T-helper 1 cell treated with Interleukin-12 subunit alpha and Interleukin-12 subunit beta and Interleukin-4 antibody, amounts not matched to agents 30 μg/mL and 1 μg/mL, for 36 hours (primary cell): ENCODE measurements at regions not wholly inside any gene's neighbourhood (a gene's known extent, or its start where the extent isn't known, plus 50 kb on each side); places are given as distances from the start of the nearest gene placed in this dataset.
"Not testable (repeated sequence)": the region's sequence is repeated elsewhere in the genome, so short reads cannot be mapped to it uniquely, and the experiment has no call there.

Source experiments
- H3K27ac Mint-ChIP-seq: one replicate; pipeline ENCODE4 v1.8.0; 2021; ENCODE audit warnings: mild to moderate bottlenecking, mixed read lengths
- H3K27me3 Mint-ChIP-seq: one replicate; pipeline ENCODE4 v1.8.0; 2021; ENCODE audit warnings: low read depth, mixed read lengths
- H3K36me3 Mint-ChIP-seq: one replicate; pipeline ENCODE4 v1.8.0; 2021; ENCODE audit warnings: low read depth, mixed read lengths
- H3K4me1 Mint-ChIP-seq: one replicate; pipeline ENCODE4 v1.8.0; 2021; ENCODE audit warnings: low read depth, mixed read lengths
- H3K4me3 Mint-ChIP-seq: one replicate; pipeline ENCODE4 v1.8.0; 2021; ENCODE audit warnings: mild to moderate bottlenecking, moderate library complexity, mixed read lengths
- H3K9me3 Mint-ChIP-seq: one replicate; pipeline ENCODE4 v1.8.0; 2021; ENCODE audit warnings: mixed read lengths

- H3K4me1 Mint-ChIP-seq, H3K27me3 Mint-ChIP-seq, H3K27ac Mint-ChIP-seq, H3K4me3 Mint-ChIP-seq, H3K36me3 Mint-ChIP-seq: not testable (repeated sequence)
- peaks cover 31% of the 10 kb centered on the region for H3K9me3 Mint-ChIP-seq
These were observed 645.9 kb downstream of the TYW1 start for GRCh38 chr7:67642542-67642941.

- Mint-ChIP-seq H3K4me3 (no peak overlapping the region), H3K9me3 (peaks cover 35% of the 10 kb centered on the region), H3K36me3 (peaks cover 1% of the 10 kb centered on the region), H3K27me3 (no peaks in the 10 kb centered on the region), H3K4me1 (no peaks in the 10 kb centered on the region), H3K27ac (no peak overlapping the region)
These were observed 647.5 kb downstream of the TYW1 start for GRCh38 chr7:67644151-67644550.

GRCh38 chr7:67652937-67653336, 656.3 kb downstream of the TYW1 start:
- H3K27ac Mint-ChIP-seq = no peak overlapping the region
- H3K9me3 Mint-ChIP-seq = peaks cover 21% of the 10 kb centered on the region
- H3K4me3 Mint-ChIP-seq = no peak overlapping the region
- no peaks in the 10 kb centered on the region for H3K4me1 Mint-ChIP-seq
- no peaks in the 10 kb centered on the region for H3K36me3 Mint-ChIP-seq
- no peaks in the 10 kb centered on the region for H3K27me3 Mint-ChIP-seq

- no peaks in the 10 kb centered on the region for H3K4me1 Mint-ChIP-seq
- H3K27me3 Mint-ChIP-seq = no peaks in the 10 kb centered on the region
- H3K36me3 Mint-ChIP-seq = no peaks in the 10 kb centered on the region
- no peak overlapping the region for H3K4me3 Mint-ChIP-seq
- no peak overlapping the region for H3K27ac Mint-ChIP-seq
- H3K9me3 Mint-ChIP-seq = peaks cover 18% of the 10 kb centered on the region
These were observed 657.3 kb downstream of the TYW1 start for GRCh38 chr7:67653856-67654454.

- Mint-ChIP-seq H3K27ac (no peak overlapping the region), H3K4me1 (no peaks in the 10 kb centered on the region), H3K36me3 (no peaks in the 10 kb centered on the region), H3K4me3 (no peak overlapping the region), H3K9me3 (peaks cover 17% of the 10 kb centered on the region), H3K27me3 (no peaks in the 10 kb centered on the region)
These were observed 658.0 kb downstream of the TYW1 start for GRCh38 chr7:67654642-67655041.

GRCh38 chr7:67655168-67655567, 658.5 kb downstream of the TYW1 start:
- Mint-ChIP-seq H3K27me3 (no peaks in the 10 kb centered on the region), H3K27ac (no peak overlapping the region), H3K4me1 (no peaks in the 10 kb centered on the region), H3K36me3 (no peaks in the 10 kb centered on the region), H3K4me3 (no peak overlapping the region), H3K9me3 (peaks cover 17% of the 10 kb centered on the region)

- Mint-ChIP-seq H3K36me3 (no peaks in the 10 kb centered on the region), H3K27ac (no peak overlapping the region), H3K9me3 (peaks cover 24% of the 10 kb centered on the region), H3K4me1 (no peaks in the 10 kb centered on the region), H3K4me3 (no peak overlapping the region), H3K27me3 (no peaks in the 10 kb centered on the region)
These were observed 662.5 kb downstream of the TYW1 start for GRCh38 chr7:67659091-67659490.

GRCh38 chr7:67662804-67663203, 666.2 kb downstream of the TYW1 start:
- H3K4me1 Mint-ChIP-seq = no peaks in the 10 kb centered on the region
- H3K36me3 Mint-ChIP-seq = no peaks in the 10 kb centered on the region
- H3K27me3 Mint-ChIP-seq = no peaks in the 10 kb centered on the region
- H3K4me3 Mint-ChIP-seq = no peak overlapping the region
- H3K9me3 Mint-ChIP-seq = peaks cover 22% of the 10 kb centered on the region
- no peak overlapping the region for H3K27ac Mint-ChIP-seq

- no peak overlapping the region for H3K27ac Mint-ChIP-seq
- no peaks in the 10 kb centered on the region for H3K27me3 Mint-ChIP-seq
- no peaks in the 10 kb centered on the region for H3K4me1 Mint-ChIP-seq
- peaks cover 20% of the 10 kb centered on the region for H3K9me3 Mint-ChIP-seq
- no peak overlapping the region for H3K4me3 Mint-ChIP-seq
- no peaks in the 10 kb centered on the region for H3K36me3 Mint-ChIP-seq
These were observed 667.0 kb downstream of the TYW1 start for GRCh38 chr7:67663644-67664043.

GRCh38 chr7:67666359-67666758, 669.7 kb downstream of the TYW1 start:
- H3K36me3 Mint-ChIP-seq, H3K27me3 Mint-ChIP-seq, H3K4me1 Mint-ChIP-seq, H3K27ac Mint-ChIP-seq, H3K4me3 Mint-ChIP-seq: not testable (repeated sequence)
- H3K9me3 Mint-ChIP-seq = peaks cover 29% of the 10 kb centered on the region

- Mint-ChIP-seq H3K27ac (no peak overlapping the region), H3K4me3 (no peak overlapping the region), H3K4me1 (no peaks in the 10 kb centered on the region), H3K36me3 (no peaks in the 10 kb centered on the region), H3K27me3 (no peaks in the 10 kb centered on the region), H3K9me3 (peaks cover 41% of the 10 kb centered on the region)
These were observed 674.4 kb downstream of the TYW1 start for GRCh38 chr7:67671006-67671548.

GRCh38 chr7:67673861-67674260, 677.2 kb downstream of the TYW1 start:
- Mint-ChIP-seq H3K4me3 (no peak overlapping the region), H3K27ac (no peak overlapping the region), H3K36me3 (no peaks in the 10 kb centered on the region), H3K27me3 (no peaks in the 10 kb centered on the region), H3K9me3 (peaks cover 48% of the 10 kb centered on the region), H3K4me1 (no peaks in the 10 kb centered on the region)

- H3K27ac Mint-ChIP-seq, H3K27me3 Mint-ChIP-seq, H3K36me3 Mint-ChIP-seq, H3K4me1 Mint-ChIP-seq, H3K4me3 Mint-ChIP-seq: not testable (repeated sequence)
- H3K9me3 Mint-ChIP-seq = peaks cover 51% of the 10 kb centered on the region
These were observed 678.2 kb downstream of the TYW1 start for GRCh38 chr7:67674862-67675261.

- Mint-ChIP-seq H3K4me1 (no peaks in the 10 kb centered on the region), H3K27me3 (no peaks in the 10 kb centered on the region), H3K36me3 (no peaks in the 10 kb centered on the region), H3K4me3 (no peak overlapping the region), H3K27ac (no peak overlapping the region), H3K9me3 (peaks cover 53% of the 10 kb centered on the region)
These were observed 679.3 kb downstream of the TYW1 start for GRCh38 chr7:67675971-67676370.

- Mint-ChIP-seq H3K4me1 (no peaks in the 10 kb centered on the region), H3K4me3 (no peak overlapping the region), H3K27ac (no peak overlapping the region), H3K36me3 (no peaks in the 10 kb centered on the region), H3K9me3 (peaks cover 42% of the 10 kb centered on the region), H3K27me3 (no peaks in the 10 kb centered on the region)
These were observed 681.8 kb downstream of the TYW1 start for GRCh38 chr7:67678419-67678818.

GRCh38 chr7:67683628-67684027, 687.0 kb downstream of the TYW1 start:
- no peak overlapping the region for H3K27ac Mint-ChIP-seq
- no peak overlapping the region for H3K4me3 Mint-ChIP-seq
- H3K27me3 Mint-ChIP-seq = no peaks in the 10 kb centered on the region

More at GRCh38 chr7:67683628-67684027, 687.0 kb downstream of the TYW1 start:
- H3K4me1 Mint-ChIP-seq = no peaks in the 10 kb centered on the region
- H3K9me3 Mint-ChIP-seq = peaks cover 29% of the 10 kb centered on the region
- no peaks in the 10 kb centered on the region for H3K36me3 Mint-ChIP-seq
